ENCODE measurements at regions not wholly inside any gene's neighbourhood (a gene's known extent, or its start where the extent isn't known, plus 50 kb on each side); places are given as distances from the start of the nearest gene placed in this dataset.

- no peaks in the 10 kb centered on the region for H3K27me3 ChIP-seq (ENCODE audit: control insufficient read depth, insufficient read depth, low read length)
- no peak overlapping the region for H3K4me3 ChIP-seq (ENCODE audit: low read depth, low read length)
- TF ChIP-seq, protein P1, sequence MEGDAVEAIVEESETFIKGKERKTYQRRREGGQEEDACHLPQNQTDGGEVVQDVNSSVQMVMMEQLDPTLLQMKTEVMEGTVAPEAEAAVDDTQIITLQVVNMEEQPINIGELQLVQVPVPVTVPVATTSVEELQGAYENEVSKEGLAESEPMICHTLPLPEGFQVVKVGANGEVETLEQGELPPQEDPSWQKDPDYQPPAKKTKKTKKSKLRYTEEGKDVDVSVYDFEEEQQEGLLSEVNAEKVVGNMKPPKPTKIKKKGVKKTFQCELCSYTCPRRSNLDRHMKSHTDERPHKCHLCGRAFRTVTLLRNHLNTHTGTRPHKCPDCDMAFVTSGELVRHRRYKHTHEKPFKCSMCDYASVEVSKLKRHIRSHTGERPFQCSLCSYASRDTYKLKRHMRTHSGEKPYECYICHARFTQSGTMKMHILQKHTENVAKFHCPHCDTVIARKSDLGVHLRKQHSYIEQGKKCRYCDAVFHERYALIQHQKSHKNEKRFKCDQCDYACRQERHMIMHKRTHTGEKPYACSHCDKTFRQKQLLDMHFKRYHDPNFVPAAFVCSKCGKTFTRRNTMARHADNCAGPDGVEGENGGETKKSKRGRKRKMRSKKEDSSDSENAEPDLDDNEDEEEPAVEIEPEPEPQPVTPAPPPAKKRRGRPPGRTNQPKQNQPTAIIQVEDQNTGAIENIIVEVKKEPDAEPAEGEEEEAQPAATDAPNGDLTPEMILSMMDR (IDR thresholded peaks at IDR 0.05; ENCODE audit: insufficient read depth, low read length, poor library complexity, severe bottlenecking), result no peak
- peak; percentile 2 for DNase-seq (ENCODE audit: low read depth)
- H3K36me3 ChIP-seq (ENCODE audit: control insufficient read depth, insufficient read depth, low read length), result no peaks in the 10 kb centered on the region
Measured at GRCh38 chr13:68428292-68428691, 1198.2 kb upstream of the PCDH9 start.

GRCh38 chr13:68417801-68418200, 1187.7 kb upstream of the PCDH9 start:
- TF ChIP-seq, protein P1 (IDR thresholded peaks at IDR 0.05; ENCODE audit: insufficient read depth, low read length, poor library complexity, severe bottlenecking), result no peak
- no peak for DNase-seq (ENCODE audit: low read depth)
- Histone ChIP-seq H3K36me3 (ENCODE audit: control insufficient read depth, insufficient read depth, low read length) (no peaks in the 10 kb centered on the region), H3K27me3 (ENCODE audit: control insufficient read depth, insufficient read depth, low read length) (no peaks in the 10 kb centered on the region), H3K4me3 (ENCODE audit: low read depth, low read length) (no peak overlapping the region)

- no peak for DNase-seq (ENCODE audit: low read depth)
- Histone ChIP-seq H3K36me3 (ENCODE audit: control insufficient read depth, insufficient read depth, low read length) (no peaks in the 10 kb centered on the region), H3K27me3 (ENCODE audit: control insufficient read depth, insufficient read depth, low read length) (no peaks in the 10 kb centered on the region), H3K4me3 (ENCODE audit: low read depth, low read length) (no peak overlapping the region)
- TF ChIP-seq, protein P1 (IDR thresholded peaks at IDR 0.05; ENCODE audit: insufficient read depth, low read length, poor library complexity, severe bottlenecking), result no peak
Measured at GRCh38 chr13:68410007-68410406, 1179.9 kb upstream of the PCDH9 start.

DNA sequence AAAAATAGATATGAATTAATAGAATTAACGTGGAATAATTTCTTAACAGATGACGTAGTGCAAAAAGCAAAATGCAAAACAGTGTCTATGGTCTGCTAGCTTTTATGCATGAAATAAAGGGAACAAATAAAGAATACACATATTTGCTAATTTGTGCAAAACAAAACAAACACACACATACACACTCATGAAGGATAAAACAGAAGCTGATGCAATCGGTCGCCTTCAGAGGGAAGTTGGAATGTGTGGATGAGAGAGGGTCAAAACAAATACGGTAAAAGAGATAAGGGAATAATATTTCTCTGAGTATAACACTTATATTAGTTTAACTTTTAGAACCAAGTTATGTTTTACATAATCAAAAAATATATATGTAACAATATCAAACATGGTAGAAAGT, 1160.9 kb upstream of the PCDH9 start:
- H3K4me3 ChIP-seq (ENCODE audit: low read depth, low read length), result no peak overlapping the region
- H3K36me3 ChIP-seq (ENCODE audit: control insufficient read depth, insufficient read depth, low read length), result no peaks in the 10 kb centered on the region
- TF ChIP-seq, protein P1 (IDR thresholded peaks at IDR 0.05; ENCODE audit: insufficient read depth, low read length, poor library complexity, severe bottlenecking), result no peak
- no peaks in the 10 kb centered on the region for H3K27me3 ChIP-seq (ENCODE audit: control insufficient read depth, insufficient read depth, low read length)
- no peak for DNase-seq (ENCODE audit: low read depth)

DNA sequence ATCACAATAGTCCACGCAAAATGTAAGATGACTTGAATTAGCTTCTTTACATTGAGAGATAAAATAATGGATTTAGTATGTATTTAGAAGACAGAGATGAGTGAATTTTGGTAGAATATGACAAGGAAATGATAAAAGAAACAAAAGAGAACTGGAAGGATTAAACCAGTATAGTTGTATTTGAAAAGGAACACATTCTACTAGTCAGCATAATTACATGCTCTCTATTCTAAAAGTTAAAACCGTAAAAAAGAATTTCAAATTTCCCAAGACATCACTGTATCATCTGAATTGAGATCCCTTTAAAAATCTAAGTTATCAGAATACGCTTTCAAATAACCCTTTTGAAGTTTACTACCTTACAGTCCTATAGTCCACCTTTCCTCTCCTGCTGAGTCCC, 1156.7 kb upstream of the PCDH9 start:
- no peak for DNase-seq (ENCODE audit: low read depth)
- TF ChIP-seq, protein P1 (IDR thresholded peaks at IDR 0.05; ENCODE audit: insufficient read depth, low read length, poor library complexity, severe bottlenecking), result no peak
- H3K36me3 ChIP-seq (ENCODE audit: control insufficient read depth, insufficient read depth, low read length), result no peaks in the 10 kb centered on the region

More for the DNA sequence above, 1156.7 kb upstream of the PCDH9 start:
- Histone ChIP-seq H3K4me3 (ENCODE audit: low read depth, low read length) (no peak overlapping the region), H3K27me3 (ENCODE audit: control insufficient read depth, insufficient read depth, low read length) (no peaks in the 10 kb centered on the region)
